ENCODE measurements at regions not wholly inside any gene's neighbourhood (a gene's known extent, or its start where the extent isn't known, plus 50 kb on each side); places are given as distances from the start of the nearest gene placed in this dataset.

- H3K27me3 ChIP-seq (replicated peaks; ENCODE audit: control insufficient read depth, insufficient read depth, low read length, poor library complexity, severe bottlenecking): no peaks in the 10 kb centered on the region
- H3K4me3 ChIP-seq (ENCODE audit: insufficient read depth, low read depth, low read length, poor library complexity, severe bottlenecking): no peak overlapping the region
- H3K9me3 ChIP-seq (ENCODE audit: control insufficient read depth, low read length): no peaks in the 10 kb centered on the region
- H3K27ac ChIP-seq (ENCODE audit: insufficient read depth, low read length, poor library complexity, severe bottlenecking): no peak overlapping the region
- no peaks in the 10 kb centered on the region for H3K36me3 ChIP-seq (ENCODE audit: control insufficient read depth, insufficient read depth, low read length)
- no peaks in the 10 kb centered on the region for H3K4me1 ChIP-seq (ENCODE audit: control insufficient read depth, insufficient read depth, low read length, poor library complexity, severe bottlenecking)
- DNase-seq: no peak
Observed at GRCh38 chr5:158644301-158644700, 455.4 kb downstream of the EBF1 start.

- H3K4me1 ChIP-seq (ENCODE audit: control insufficient read depth, insufficient read depth, low read length, poor library complexity, severe bottlenecking): no peaks in the 10 kb centered on the region
- H3K27me3 ChIP-seq (replicated peaks; ENCODE audit: control insufficient read depth, insufficient read depth, low read length, poor library complexity, severe bottlenecking): no peaks in the 10 kb centered on the region
- no peak overlapping the region for H3K27ac ChIP-seq (ENCODE audit: insufficient read depth, low read length, poor library complexity, severe bottlenecking)
- DNase-seq: no peak
- H3K4me3 ChIP-seq (ENCODE audit: insufficient read depth, low read depth, low read length, poor library complexity, severe bottlenecking): no peak overlapping the region
- H3K9me3 ChIP-seq (ENCODE audit: control insufficient read depth, low read length): no peaks in the 10 kb centered on the region
- H3K36me3 ChIP-seq (ENCODE audit: control insufficient read depth, insufficient read depth, low read length): no peaks in the 10 kb centered on the region
Observed at GRCh38 chr5:158643840-158644239, 455.9 kb downstream of the EBF1 start.

GRCh38 chr5:158642879-158643278, 456.8 kb downstream of the EBF1 start:
- H3K4me3 ChIP-seq (ENCODE audit: insufficient read depth, low read depth, low read length, poor library complexity, severe bottlenecking): no peak overlapping the region
- no peaks in the 10 kb centered on the region for H3K4me1 ChIP-seq (ENCODE audit: control insufficient read depth, insufficient read depth, low read length, poor library complexity, severe bottlenecking)
- no peak for DNase-seq
- no peaks in the 10 kb centered on the region for H3K36me3 ChIP-seq (ENCODE audit: control insufficient read depth, insufficient read depth, low read length)
- no peaks in the 10 kb centered on the region for H3K9me3 ChIP-seq (ENCODE audit: control insufficient read depth, low read length)
- no peaks in the 10 kb centered on the region for H3K27me3 ChIP-seq (replicated peaks; ENCODE audit: control insufficient read depth, insufficient read depth, low read length, poor library complexity, severe bottlenecking)
- H3K27ac ChIP-seq (ENCODE audit: insufficient read depth, low read length, poor library complexity, severe bottlenecking): no peak overlapping the region

GRCh38 chr5:158641016-158641415, 458.7 kb downstream of the EBF1 start:
- Histone ChIP-seq H3K36me3 (ENCODE audit: control insufficient read depth, insufficient read depth, low read length) (no peaks in the 10 kb centered on the region), H3K9me3 (ENCODE audit: control insufficient read depth, low read length) (no peaks in the 10 kb centered on the region), H3K4me1 (ENCODE audit: control insufficient read depth, insufficient read depth, low read length, poor library complexity, severe bottlenecking) (no peaks in the 10 kb centered on the region), H3K27ac (ENCODE audit: insufficient read depth, low read length, poor library complexity, severe bottlenecking) (no peak overlapping the region), H3K4me3 (ENCODE audit: insufficient read depth, low read depth, low read length, poor library complexity, severe bottlenecking) (no peak overlapping the region), H3K27me3 (replicated peaks; ENCODE audit: control insufficient read depth, insufficient read depth, low read length, poor library complexity, severe bottlenecking) (no peaks in the 10 kb centered on the region)
- DNase-seq: no peak

- H3K27me3 ChIP-seq (replicated peaks; ENCODE audit: control insufficient read depth, insufficient read depth, low read length, poor library complexity, severe bottlenecking): no peaks in the 10 kb centered on the region
- no peaks in the 10 kb centered on the region for H3K36me3 ChIP-seq (ENCODE audit: control insufficient read depth, insufficient read depth, low read length)
- no peak for DNase-seq
- no peak overlapping the region for H3K27ac ChIP-seq (ENCODE audit: insufficient read depth, low read length, poor library complexity, severe bottlenecking)
- H3K9me3 ChIP-seq (ENCODE audit: control insufficient read depth, low read length): no peaks in the 10 kb centered on the region
- H3K4me1 ChIP-seq (ENCODE audit: control insufficient read depth, insufficient read depth, low read length, poor library complexity, severe bottlenecking): no peaks in the 10 kb centered on the region
- H3K4me3 ChIP-seq (ENCODE audit: insufficient read depth, low read depth, low read length, poor library complexity, severe bottlenecking): no peak overlapping the region
Observed at GRCh38 chr5:158640593-158640980, 459.1 kb downstream of the EBF1 start.

GRCh38 chr5:158639881-158640592, 459.7 kb downstream of the EBF1 start:
- no peaks in the 10 kb centered on the region for H3K9me3 ChIP-seq (ENCODE audit: control insufficient read depth, low read length)
- no peak overlapping the region for H3K27ac ChIP-seq (ENCODE audit: insufficient read depth, low read length, poor library complexity, severe bottlenecking)
- no peaks in the 10 kb centered on the region for H3K36me3 ChIP-seq (ENCODE audit: control insufficient read depth, insufficient read depth, low read length)
- no peaks in the 10 kb centered on the region for H3K27me3 ChIP-seq (replicated peaks; ENCODE audit: control insufficient read depth, insufficient read depth, low read length, poor library complexity, severe bottlenecking)
- no peak for DNase-seq
- no peaks in the 10 kb centered on the region for H3K4me1 ChIP-seq (ENCODE audit: control insufficient read depth, insufficient read depth, low read length, poor library complexity, severe bottlenecking)
- no peak overlapping the region for H3K4me3 ChIP-seq (ENCODE audit: insufficient read depth, low read depth, low read length, poor library complexity, severe bottlenecking)

GRCh38 chr5:158638396-158638795, 461.3 kb downstream of the EBF1 start:
- no peak overlapping the region for H3K27ac ChIP-seq (ENCODE audit: insufficient read depth, low read length, poor library complexity, severe bottlenecking)
- no peak overlapping the region for H3K4me3 ChIP-seq (ENCODE audit: insufficient read depth, low read depth, low read length, poor library complexity, severe bottlenecking)
- H3K27me3 ChIP-seq (replicated peaks; ENCODE audit: control insufficient read depth, insufficient read depth, low read length, poor library complexity, severe bottlenecking): no peaks in the 10 kb centered on the region
- no peaks in the 10 kb centered on the region for H3K9me3 ChIP-seq (ENCODE audit: control insufficient read depth, low read length)
- no peaks in the 10 kb centered on the region for H3K36me3 ChIP-seq (ENCODE audit: control insufficient read depth, insufficient read depth, low read length)
- no peaks in the 10 kb centered on the region for H3K4me1 ChIP-seq (ENCODE audit: control insufficient read depth, insufficient read depth, low read length, poor library complexity, severe bottlenecking)
- no peak for DNase-seq

GRCh38 chr5:158637039-158637438, 462.7 kb downstream of the EBF1 start:
- Histone ChIP-seq H3K27ac (ENCODE audit: insufficient read depth, low read length, poor library complexity, severe bottlenecking) (no peak overlapping the region), H3K4me1 (ENCODE audit: control insufficient read depth, insufficient read depth, low read length, poor library complexity, severe bottlenecking) (no peaks in the 10 kb centered on the region), H3K4me3 (ENCODE audit: insufficient read depth, low read depth, low read length, poor library complexity, severe bottlenecking) (no peak overlapping the region), H3K9me3 (ENCODE audit: control insufficient read depth, low read length) (no peaks in the 10 kb centered on the region), H3K36me3 (ENCODE audit: control insufficient read depth, insufficient read depth, low read length) (no peaks in the 10 kb centered on the region), H3K27me3 (replicated peaks; ENCODE audit: control insufficient read depth, insufficient read depth, low read length, poor library complexity, severe bottlenecking) (no peaks in the 10 kb centered on the region)
- no peak for DNase-seq

GRCh38 chr5:158635565-158635964, 464.2 kb downstream of the EBF1 start:
- no peaks in the 10 kb centered on the region for H3K9me3 ChIP-seq (ENCODE audit: control insufficient read depth, low read length)
- no peak overlapping the region for H3K27ac ChIP-seq (ENCODE audit: insufficient read depth, low read length, poor library complexity, severe bottlenecking)
- no peak for DNase-seq
- H3K4me1 ChIP-seq (ENCODE audit: control insufficient read depth, insufficient read depth, low read length, poor library complexity, severe bottlenecking): no peaks in the 10 kb centered on the region
- no peaks in the 10 kb centered on the region for H3K27me3 ChIP-seq (replicated peaks; ENCODE audit: control insufficient read depth, insufficient read depth, low read length, poor library complexity, severe bottlenecking)
- H3K4me3 ChIP-seq (ENCODE audit: insufficient read depth, low read depth, low read length, poor library complexity, severe bottlenecking): no peak overlapping the region
- no peaks in the 10 kb centered on the region for H3K36me3 ChIP-seq (ENCODE audit: control insufficient read depth, insufficient read depth, low read length)

GRCh38 chr5:158634714-158635113, 465.0 kb downstream of the EBF1 start:
- Histone ChIP-seq H3K27me3 (replicated peaks; ENCODE audit: control insufficient read depth, insufficient read depth, low read length, poor library complexity, severe bottlenecking) (no peaks in the 10 kb centered on the region), H3K9me3 (ENCODE audit: control insufficient read depth, low read length) (no peaks in the 10 kb centered on the region), H3K27ac (ENCODE audit: insufficient read depth, low read length, poor library complexity, severe bottlenecking) (no peak overlapping the region), H3K4me1 (ENCODE audit: control insufficient read depth, insufficient read depth, low read length, poor library complexity, severe bottlenecking) (no peaks in the 10 kb centered on the region), H3K4me3 (ENCODE audit: insufficient read depth, low read depth, low read length, poor library complexity, severe bottlenecking) (no peak overlapping the region), H3K36me3 (ENCODE audit: control insufficient read depth, insufficient read depth, low read length) (no peaks in the 10 kb centered on the region)
- DNase-seq: no peak

Data from effector memory CD4-positive, alpha-beta T cell (primary cell).